Right atrium auricular region (tissue), 2 donors: ENCODE measurements at regions not wholly inside any gene's neighbourhood (a gene's known extent, or its start where the extent isn't known, plus 50 kb on each side); places are given as distances from the start of the nearest gene placed in this dataset.

Experiments used
- DNase-seq: peaks from one replicate; pipeline ENCODE4 v3.0.0-alpha.2; 2019; ENCODE audit warnings: low spot score
- H3K27ac ChIP-seq, 2 donors: fragments of 200-600 bp; sonication (generic); 1 replicate in 1 of 2; 2 replicates in 1 of 2; pipeline ENCODE4 v1.5.1; 2016 to 2019
- H3K27me3 ChIP-seq, 2 donors: fragments of 200-600 bp; sonication (generic); one replicate each; pipeline versions ENCODE4 v1.5.1 to v1.6.0; 2017 to 2019
- H3K36me3 ChIP-seq: fragments of 200-600 bp; sonication (generic); one replicate; pipeline ENCODE4 v1.5.1; 2016
- H3K4me1 ChIP-seq, 2 donors: fragments of 200-600 bp; sonication (generic); one replicate each; pipeline versions ENCODE4 v1.5.1 to v1.6.0; 2017 to 2019
- H3K4me3 ChIP-seq, 2 donors: fragments of 200-600 bp; sonication (generic); 1 replicate in 1 of 2; 2 replicates in 1 of 2; pipeline ENCODE4 v1.5.1; 2017 to 2019; ENCODE audit warnings: mild to moderate bottlenecking in 1 of 2, moderate library complexity in 1 of 2
- H3K9me3 ChIP-seq, 2 donors: fragments of 200-600 bp; sonication (generic); one replicate each; pipeline ENCODE4 v1.5.1; 2019
- TF ChIP-seq, protein P1 (sequence below), 2 donors: fragments of 200-600 bp; sonication (generic); IDR thresholded peaks; one replicate each; pipeline ENCODE4 v1.5.1; 2019; ENCODE audit warnings: antibody characterized with exemption in 2 of 2

DNA sequence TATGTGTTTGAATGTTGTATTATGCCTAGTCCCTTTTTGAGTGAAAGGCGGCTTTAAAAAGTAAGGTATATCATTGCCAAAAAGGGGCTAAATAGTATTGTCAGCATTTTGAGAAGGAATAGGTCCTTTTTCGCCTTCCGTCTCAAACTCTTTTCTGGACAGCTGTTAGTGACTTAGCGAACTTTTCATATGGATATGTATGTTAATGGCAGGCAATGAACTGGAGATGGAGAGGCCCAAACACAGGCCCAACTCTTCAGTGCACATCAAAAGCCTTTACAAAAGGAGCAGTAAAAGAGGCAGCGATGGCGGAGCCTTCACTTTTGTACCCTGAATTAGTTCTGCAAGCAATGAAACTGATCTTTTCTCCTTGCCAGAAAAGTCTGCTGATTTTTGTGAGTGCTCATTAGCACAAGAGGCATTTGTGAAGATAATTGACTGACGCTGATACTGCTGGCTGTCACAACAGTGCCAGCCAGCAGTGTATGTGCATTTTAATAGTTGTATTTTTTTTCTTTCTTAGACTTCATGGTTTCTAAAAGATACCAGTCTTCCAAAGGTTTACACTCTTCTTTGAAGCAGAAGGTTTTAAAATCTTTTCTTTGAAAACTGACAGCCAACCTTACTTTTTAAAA, 243.7 kb upstream of the SP8 start:
- DNase-seq = no peak
- no peaks in the 10 kb centered on the region for H3K4me1 ChIP-seq
- TF ChIP-seq, protein P1, sequence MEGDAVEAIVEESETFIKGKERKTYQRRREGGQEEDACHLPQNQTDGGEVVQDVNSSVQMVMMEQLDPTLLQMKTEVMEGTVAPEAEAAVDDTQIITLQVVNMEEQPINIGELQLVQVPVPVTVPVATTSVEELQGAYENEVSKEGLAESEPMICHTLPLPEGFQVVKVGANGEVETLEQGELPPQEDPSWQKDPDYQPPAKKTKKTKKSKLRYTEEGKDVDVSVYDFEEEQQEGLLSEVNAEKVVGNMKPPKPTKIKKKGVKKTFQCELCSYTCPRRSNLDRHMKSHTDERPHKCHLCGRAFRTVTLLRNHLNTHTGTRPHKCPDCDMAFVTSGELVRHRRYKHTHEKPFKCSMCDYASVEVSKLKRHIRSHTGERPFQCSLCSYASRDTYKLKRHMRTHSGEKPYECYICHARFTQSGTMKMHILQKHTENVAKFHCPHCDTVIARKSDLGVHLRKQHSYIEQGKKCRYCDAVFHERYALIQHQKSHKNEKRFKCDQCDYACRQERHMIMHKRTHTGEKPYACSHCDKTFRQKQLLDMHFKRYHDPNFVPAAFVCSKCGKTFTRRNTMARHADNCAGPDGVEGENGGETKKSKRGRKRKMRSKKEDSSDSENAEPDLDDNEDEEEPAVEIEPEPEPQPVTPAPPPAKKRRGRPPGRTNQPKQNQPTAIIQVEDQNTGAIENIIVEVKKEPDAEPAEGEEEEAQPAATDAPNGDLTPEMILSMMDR (IDR thresholded peaks at IDR 0.05) = no peak
- no peaks in the 10 kb centered on the region for H3K27me3 ChIP-seq
- no peak overlapping the region for H3K27ac ChIP-seq
- H3K36me3 ChIP-seq = no peaks in the 10 kb centered on the region
- H3K4me3 ChIP-seq = no peak overlapping the region
- H3K9me3 ChIP-seq = no peaks in the 10 kb centered on the region

DNA sequence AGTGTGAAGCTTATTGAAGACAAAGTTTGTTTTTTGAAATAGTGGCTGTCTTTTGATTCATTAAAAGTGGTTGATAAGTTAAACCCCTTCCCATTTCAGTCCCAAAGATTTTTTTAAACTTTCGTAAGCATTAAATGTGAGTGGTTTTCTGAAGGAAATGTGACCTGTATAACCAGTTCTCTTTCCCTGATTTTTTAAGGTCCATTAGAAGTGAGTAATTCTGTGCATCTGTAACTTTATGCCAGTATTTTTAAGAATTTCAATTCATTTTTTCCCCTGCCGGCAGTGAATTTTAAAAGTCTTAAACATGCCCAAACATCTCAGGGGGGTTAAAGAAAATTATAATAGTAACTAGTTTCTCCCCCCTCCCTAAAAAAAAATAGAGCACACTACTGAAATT, 254.6 kb upstream of the SP8 start:
- Histone ChIP-seq H3K27me3 (no peaks in the 10 kb centered on the region), H3K4me3 (no peak overlapping the region), H3K4me1 (no peaks in the 10 kb centered on the region), H3K27ac (no peak overlapping the region), H3K9me3 (no peaks in the 10 kb centered on the region), H3K36me3 (no peaks in the 10 kb centered on the region)
- no peak for DNase-seq
- TF ChIP-seq, protein P1 (IDR thresholded peaks at IDR 0.05) = no peak

GRCh38 chr7:21041666-21042065, 255.0 kb upstream of the SP8 start:
- Histone ChIP-seq H3K4me1 (no peaks in the 10 kb centered on the region), H3K9me3 (no peaks in the 10 kb centered on the region), H3K36me3 (no peaks in the 10 kb centered on the region), H3K27ac (no peak overlapping the region), H3K4me3 (no peak overlapping the region), H3K27me3 (no peaks in the 10 kb centered on the region)
- DNase-seq = no peak
- TF ChIP-seq, protein P1 (IDR thresholded peaks at IDR 0.05) = no peak

DNA sequence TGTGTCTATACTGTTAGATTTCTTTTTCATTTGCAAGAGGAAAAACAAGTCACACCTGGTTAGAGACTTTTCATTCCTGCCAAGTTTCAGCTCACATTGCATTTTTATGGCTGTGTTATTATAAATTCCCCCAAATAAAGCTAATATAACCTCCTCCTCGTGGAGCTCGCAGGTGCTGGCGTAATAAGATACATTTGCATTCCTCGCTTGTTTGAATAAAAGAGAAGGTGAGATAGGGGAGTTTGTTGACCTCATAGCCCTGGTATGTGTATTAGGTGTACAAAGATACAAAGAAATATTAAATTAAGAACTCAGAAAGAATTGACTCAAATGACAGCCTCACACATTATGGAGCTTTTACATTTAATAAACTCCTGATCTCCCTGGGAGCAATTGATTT, 257.7 kb upstream of the SP8 start:
- H3K36me3 ChIP-seq = no peaks in the 10 kb centered on the region
- H3K4me3 ChIP-seq = no peak overlapping the region
- no peaks in the 10 kb centered on the region for H3K9me3 ChIP-seq
- H3K27me3 ChIP-seq = no peaks in the 10 kb centered on the region
- H3K27ac ChIP-seq = no peak overlapping the region
- DNase-seq = no peak
- H3K4me1 ChIP-seq = no peaks in the 10 kb centered on the region
- TF ChIP-seq, protein P1 (IDR thresholded peaks at IDR 0.05) = no peak

DNA sequence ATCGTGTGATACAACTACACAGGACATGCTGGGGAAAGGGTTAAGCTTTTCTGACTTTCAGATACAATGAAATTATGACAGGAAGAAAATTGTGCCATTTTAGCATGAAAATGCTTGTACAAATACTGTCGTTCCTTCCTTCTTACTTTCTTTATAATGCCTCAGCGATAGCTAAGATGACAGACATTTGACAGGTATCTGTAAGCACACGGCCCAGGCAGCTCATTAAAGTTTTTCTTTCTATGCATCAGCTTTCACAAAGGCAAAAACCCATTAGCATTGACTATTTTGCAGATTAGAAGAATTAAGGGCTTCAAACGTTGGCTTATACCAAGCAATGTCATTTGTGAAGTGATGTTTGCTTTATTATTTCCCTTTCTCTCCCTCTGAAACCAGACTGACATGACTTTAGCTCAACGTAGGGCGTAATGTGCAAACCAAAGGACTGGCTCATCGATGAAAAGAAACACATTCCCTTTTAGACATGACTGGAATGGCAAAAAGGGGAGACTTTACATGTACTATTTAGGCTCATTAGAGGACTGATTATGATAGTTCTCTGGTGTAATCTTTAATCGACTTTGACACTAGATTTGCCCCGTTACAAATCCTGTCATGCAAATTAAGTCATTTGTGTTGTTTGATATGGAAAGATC, 258.4 kb upstream of the SP8 start:
- no peaks in the 10 kb centered on the region for H3K36me3 ChIP-seq
- H3K9me3 ChIP-seq = no peaks in the 10 kb centered on the region
- H3K4me1 ChIP-seq = no peaks in the 10 kb centered on the region
- no peak overlapping the region for H3K4me3 ChIP-seq
- no peaks in the 10 kb centered on the region for H3K27me3 ChIP-seq
- no peak overlapping the region for H3K27ac ChIP-seq
- no peak for DNase-seq
- TF ChIP-seq, protein P1 (IDR thresholded peaks at IDR 0.05) = no peak

DNA sequence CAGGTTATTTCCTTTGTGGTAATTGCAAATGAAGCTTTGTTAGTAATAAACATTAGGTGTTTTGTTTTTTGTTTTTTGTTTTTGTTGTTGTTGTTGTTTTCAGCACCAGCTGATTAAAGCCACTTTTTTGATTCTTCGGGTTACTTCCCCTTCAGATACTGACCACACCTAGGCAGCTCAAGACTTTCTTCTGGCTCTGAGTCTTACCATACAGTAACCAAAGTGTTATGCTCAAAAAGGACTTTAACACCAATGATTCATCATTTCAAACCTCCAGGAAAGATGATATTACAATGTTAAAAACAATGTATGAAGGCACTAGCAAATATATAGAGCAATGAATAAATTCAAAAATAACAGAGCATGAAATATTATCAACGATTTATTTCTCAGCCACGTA, 265.2 kb upstream of the SP8 start:
- Histone ChIP-seq H3K4me1 (no peaks in the 10 kb centered on the region), H3K9me3 (no peaks in the 10 kb centered on the region), H3K36me3 (no peaks in the 10 kb centered on the region), H3K27ac (no peak overlapping the region), H3K4me3 (no peak overlapping the region), H3K27me3 (no peaks in the 10 kb centered on the region)
- TF ChIP-seq, protein P1 (IDR thresholded peaks at IDR 0.05) = no peak
- DNase-seq = no peak
